Naive thymus-derived CD4-positive, alpha-beta T cell (primary cell): ENCODE measurements at regions not wholly inside any gene's neighbourhood (a gene's known extent, or its start where the extent isn't known, plus 50 kb on each side); places are given as distances from the start of the nearest gene placed in this dataset.

Source experiments
- ATAC-seq: fragments of 150-1000 bp; cut with Tn5 transposase; 2 replicates; pipeline ENCODE4 v1.10.0; 2021; ENCODE audit warnings: mild to moderate bottlenecking, moderate library complexity
- CTCF ChIA-PET: fragments of 350-600 bp; sonication (Branson Sonifier 250); formaldehyde crosslinking; loops from one replicate; lab custom pipeline; 2021; ENCODE audit warnings: antibody characterized with exemption; lab: Charles Lee
- POLR2A ChIA-PET: fragments of 350-600 bp; sonication (Branson Sonifier 250); formaldehyde crosslinking; loops from one replicate; lab custom pipeline; 2021; ENCODE audit warnings: antibody characterized with exemption, inconsistent platforms; lab: Charles Lee
- DNase-seq, 9 donors: peaks; one replicate each; pipeline versions ENCODE4 v3.0.0 to v3.0.0-alpha.2; 2020 to 2022; ENCODE audit warnings: mixed read lengths in 1 of 9
- H3K27ac ChIP-seq: one replicate; pipeline ENCODE4 v1.7.0; 2013; ENCODE audit warnings: mild to moderate bottlenecking, low read depth, low read length, moderate library complexity
- H3K27me3 ChIP-seq, 2 donors: one replicate each; pipeline ENCODE4 v1.7.0; 2013; ENCODE audit warnings: low read length in 2 of 2, mild to moderate bottlenecking in 2 of 2, moderate library complexity in 2 of 2; ENCODE audit not compliant: control insufficient read depth in 2 of 2, insufficient read depth in 2 of 2
- H3K36me3 ChIP-seq, 3 experiments: 1 replicate in 2 of 3; 2 replicates in 1 of 3; pipeline ENCODE4 v1.7.0; 2013; ENCODE audit warnings: low read length in 3 of 3, mild to moderate bottlenecking in 3 of 3, moderate library complexity in 1 of 3; ENCODE audit not compliant: insufficient read depth in 3 of 3, control insufficient read depth in 2 of 3
- H3K4me1 ChIP-seq, 2 donors: one replicate each; pipeline ENCODE4 v1.7.0; 2013; ENCODE audit warnings: low read length in 2 of 2, mild to moderate bottlenecking in 2 of 2, moderate library complexity in 1 of 2; ENCODE audit not compliant: control insufficient read depth in 2 of 2, insufficient read depth in 2 of 2
- H3K4me3 ChIP-seq: 2 replicates; pipeline ENCODE4 v1.7.0; 2013; ENCODE audit warnings: mild to moderate bottlenecking, low read length
- H3K9me3 ChIP-seq, 3 experiments: 1 replicate in 2 of 3; 2 replicates in 1 of 3; pipeline ENCODE4 v1.7.0; 2013; ENCODE audit warnings: low read length in 3 of 3; ENCODE audit not compliant: control insufficient read depth in 2 of 3
- H3K27ac Mint-ChIP-seq, 9 donors: one replicate each; pipeline ENCODE4 v1.8.0; 2020 to 2022; ENCODE audit warnings: mixed read lengths in 9 of 9, mild to moderate bottlenecking in 8 of 9, moderate library complexity in 5 of 9, inconsistent platforms in 2 of 9
- H3K27me3 Mint-ChIP-seq, 5 donors: one replicate each; pipeline ENCODE4 v1.8.0; 2021 to 2022; ENCODE audit warnings: mixed read lengths in 5 of 5, mild to moderate bottlenecking in 1 of 5
- H3K36me3 Mint-ChIP-seq, 5 donors: one replicate each; pipeline ENCODE4 v1.8.0; 2020 to 2022; ENCODE audit warnings: mixed read lengths in 5 of 5, mild to moderate bottlenecking in 3 of 5, inconsistent platforms in 1 of 5
- H3K4me1 Mint-ChIP-seq, 7 donors: one replicate each; pipeline ENCODE4 v1.8.0; 2020 to 2022; ENCODE audit warnings: mixed read lengths in 7 of 7, mild to moderate bottlenecking in 3 of 7, inconsistent platforms in 1 of 7
- H3K4me3 Mint-ChIP-seq, 10 donors: one replicate each; pipeline ENCODE4 v1.8.0; 2020 to 2022; ENCODE audit warnings: mild to moderate bottlenecking in 10 of 10, mixed read lengths in 10 of 10, moderate library complexity in 6 of 10, inconsistent platforms in 2 of 10
- H3K9me3 Mint-ChIP-seq, 11 donors: one replicate each; pipeline ENCODE4 v1.8.0; 2020 to 2022; ENCODE audit warnings: mixed read lengths in 11 of 11, mild to moderate bottlenecking in 4 of 11, inconsistent platforms in 1 of 11, moderate library complexity in 1 of 11
- intact Hi-C, 2 donors: fragments of 100-400 bp; cut with micrococcal nuclease; formaldehyde crosslinking; loops; one replicate each; pipeline ENCODE4 v1.15.1; 2023

GRCh38 chr18:69143084-69143483, 257.6 kb upstream of the DOK6 start:
- DNase-seq (no peak), ATAC-seq (no peak)
- no peaks in the 10 kb centered on the region for H3K36me3 Mint-ChIP-seq
- no peak overlapping the region for H3K4me3 Mint-ChIP-seq
- peaks cover 0 to 6% (median 0%) of the 10 kb centered on the region in 11 donors for H3K9me3 Mint-ChIP-seq
- Histone ChIP-seq H3K36me3 (no peaks in the 10 kb centered on the region), H3K9me3 (no peaks in the 10 kb centered on the region), H3K27me3 (no peaks in the 10 kb centered on the region), H3K4me3 (no peak overlapping the region), H3K4me1 (no peaks in the 10 kb centered on the region), H3K27ac (no peak overlapping the region)
- no peak overlapping the region for H3K27ac Mint-ChIP-seq
- intact Hi-C loops: no loop called here
- no peaks in the 10 kb centered on the region for H3K27me3 Mint-ChIP-seq
- ChIA-PET POLR2A (no interaction called here), CTCF (no interaction called here)
- H3K4me1 Mint-ChIP-seq: no peaks in the 10 kb centered on the region

GRCh38 chr18:69152436-69152835, 248.3 kb upstream of the DOK6 start:
- Histone ChIP-seq H3K4me3 (no peak overlapping the region), H3K4me1 (no peaks in the 10 kb centered on the region), H3K9me3 (no peaks in the 10 kb centered on the region), H3K27ac (no peak overlapping the region), H3K36me3 (no peaks in the 10 kb centered on the region), H3K27me3 (no peaks in the 10 kb centered on the region)
- H3K4me3 Mint-ChIP-seq: no peak overlapping the region
- intact Hi-C loops: no loop called here
- H3K36me3 Mint-ChIP-seq: no peaks in the 10 kb centered on the region
- DNase-seq (no peak), ATAC-seq (no peak)
- H3K27ac Mint-ChIP-seq: no peak overlapping the region
- peaks cover 0 to 2% (median 0%) of the 10 kb centered on the region in 11 donors for H3K9me3 Mint-ChIP-seq
- no peaks in the 10 kb centered on the region for H3K27me3 Mint-ChIP-seq
- ChIA-PET POLR2A (no interaction called here), CTCF (no interaction called here)
- H3K4me1 Mint-ChIP-seq: no peaks in the 10 kb centered on the region

GRCh38 chr18:69157906-69158305, 242.8 kb upstream of the DOK6 start:
- Mint-ChIP-seq H3K4me3 (no peak overlapping the region), H3K27me3 (no peaks in the 10 kb centered on the region), H3K36me3 (no peaks in the 10 kb centered on the region), H3K9me3 (peaks cover 0 to 2% (median 0%) of the 10 kb centered on the region in 11 donors), H3K27ac (no peak overlapping the region), H3K4me1 (no peaks in the 10 kb centered on the region)
- ChIA-PET CTCF (no interaction called here), POLR2A (no interaction called here)
- ATAC-seq: no peak
- Histone ChIP-seq H3K27ac (no peak overlapping the region), H3K27me3 (no peaks in the 10 kb centered on the region), H3K4me3 (no peak overlapping the region), H3K36me3 (no peaks in the 10 kb centered on the region), H3K4me1 (no peaks in the 10 kb centered on the region), H3K9me3 (no peaks in the 10 kb centered on the region)
- DNase-seq: no peak
- intact Hi-C loops: no loop called here

GRCh38 chr18:69158944-69159343, 241.7 kb upstream of the DOK6 start:
- H3K4me1 Mint-ChIP-seq: no peaks in the 10 kb centered on the region
- H3K9me3 Mint-ChIP-seq: peaks cover 0 to 2% (median 0%) of the 10 kb centered on the region in 11 donors
- no peaks in the 10 kb centered on the region for H3K27me3 Mint-ChIP-seq
- no peak overlapping the region for H3K27ac Mint-ChIP-seq
- DNase-seq (no peak), ATAC-seq (no peak)
- no peak overlapping the region for H3K4me3 Mint-ChIP-seq
- no peaks in the 10 kb centered on the region for H3K27me3 ChIP-seq
- no peak overlapping the region for H3K4me3 ChIP-seq
- no peaks in the 10 kb centered on the region for H3K36me3 Mint-ChIP-seq
- H3K9me3 ChIP-seq: no peaks in the 10 kb centered on the region
- no peaks in the 10 kb centered on the region for H3K36me3 ChIP-seq
- ChIA-PET CTCF (no interaction called here), POLR2A (no interaction called here)
- intact Hi-C loops: no loop called here
- no peak overlapping the region for H3K27ac ChIP-seq
- no peaks in the 10 kb centered on the region for H3K4me1 ChIP-seq

- peaks cover 0 to 2% (median 0%) of the 10 kb centered on the region in 11 donors for H3K9me3 Mint-ChIP-seq
- H3K27me3 Mint-ChIP-seq: no peaks in the 10 kb centered on the region
- ChIA-PET CTCF (no interaction called here), POLR2A (no interaction called here)
- Histone ChIP-seq H3K27ac (no peak overlapping the region), H3K4me3 (no peak overlapping the region), H3K27me3 (no peaks in the 10 kb centered on the region), H3K4me1 (no peaks in the 10 kb centered on the region), H3K36me3 (no peaks in the 10 kb centered on the region), H3K9me3 (no peaks in the 10 kb centered on the region)
- no peak overlapping the region for H3K27ac Mint-ChIP-seq
- H3K4me3 Mint-ChIP-seq: no peak overlapping the region
- no peak for DNase-seq
- no peak for ATAC-seq
- intact Hi-C loops: no loop called here
- H3K4me1 Mint-ChIP-seq: no peaks in the 10 kb centered on the region
- H3K36me3 Mint-ChIP-seq: no peaks in the 10 kb centered on the region
Measured at GRCh38 chr18:69161383-69162028, 239.2 kb upstream of the DOK6 start.

- no peaks in the 10 kb centered on the region for H3K36me3 Mint-ChIP-seq
- no peak overlapping the region for H3K4me3 Mint-ChIP-seq
- Histone ChIP-seq H3K36me3 (no peaks in the 10 kb centered on the region), H3K27me3 (no peaks in the 10 kb centered on the region), H3K27ac (no peak overlapping the region), H3K4me3 (no peak overlapping the region), H3K9me3 (no peaks in the 10 kb centered on the region), H3K4me1 (no peaks in the 10 kb centered on the region)
- peaks cover 0 to 2% (median 0%) of the 10 kb centered on the region in 11 donors for H3K9me3 Mint-ChIP-seq
- POLR2A ChIA-PET: no interaction called here
- no peak overlapping the region for H3K27ac Mint-ChIP-seq
- DNase-seq (no peak), ATAC-seq (no peak)
- H3K4me1 Mint-ChIP-seq: no peaks in the 10 kb centered on the region
- H3K27me3 Mint-ChIP-seq: no peaks in the 10 kb centered on the region
- CTCF ChIA-PET: no interaction called here
- intact Hi-C loops: no loop called here
Measured at GRCh38 chr18:69162649-69163048, 238.0 kb upstream of the DOK6 start.

- no peak overlapping the region for H3K27ac Mint-ChIP-seq
- POLR2A ChIA-PET: no interaction called here
Measured at GRCh38 chr18:69172046-69172445, 228.6 kb upstream of the DOK6 start.

More at GRCh38 chr18:69172046-69172445, 228.6 kb upstream of the DOK6 start:
- Histone ChIP-seq H3K36me3 (no peaks in the 10 kb centered on the region), H3K4me1 (no peaks in the 10 kb centered on the region), H3K4me3 (no peak overlapping the region), H3K27ac (no peak overlapping the region), H3K9me3 (no peaks in the 10 kb centered on the region), H3K27me3 (no peaks in the 10 kb centered on the region)
- ATAC-seq: no peak
- CTCF ChIA-PET: interaction anchor here (0.7 kb wide), 1 partner anchor 24 kb away, joined by 6 read pairs; no protein-coding TSS in a partner anchor
- H3K4me1 Mint-ChIP-seq: no peaks in the 10 kb centered on the region
- no peak for DNase-seq
- H3K36me3 Mint-ChIP-seq: no peaks in the 10 kb centered on the region
- H3K4me3 Mint-ChIP-seq: no peak overlapping the region
- intact Hi-C loops: no loop called here
- H3K9me3 Mint-ChIP-seq: peaks cover 0 to 8% (median 0%) of the 10 kb centered on the region in 11 donors
- H3K27me3 Mint-ChIP-seq: no peaks in the 10 kb centered on the region
